Activated T-cell treated with anti-CD3 and anti-CD28 coated beads for 24 hours (primary cell): ENCODE measurements at regions not wholly inside any gene's neighbourhood (a gene's known extent, or its start where the extent isn't known, plus 50 kb on each side); places are given as distances from the start of the nearest gene placed in this dataset.
"Not testable (repeated sequence)": the region's sequence is repeated elsewhere in the genome, so short reads cannot be mapped to it uniquely, and the experiment has no call there.

Source experiments
- DNase-seq: peaks from one replicate; pipeline ENCODE4 v3.0.0-alpha.2; 2020; ENCODE audit warnings: low read depth

GRCh38 chr4:106524772-106525171 lies 156.2 kb upstream of the GIMD1 start:
- DNase-seq = not testable (repeated sequence)

GRCh38 chr4:106522839-106523238 lies 154.3 kb upstream of the GIMD1 start:
- DNase-seq = no peak

- DNase-seq = no peak
Observed at GRCh38 chr4:106512706-106513105, 144.1 kb upstream of the GIMD1 start.

- DNase-seq = no peak
Observed at GRCh38 chr4:106507440-106507839, 138.9 kb upstream of the GIMD1 start.

GRCh38 chr4:106503116-106504050 lies 134.8 kb upstream of the GIMD1 start:
- DNase-seq = no peak

- peak; percentile 8 for DNase-seq
Observed at GRCh38 chr4:106502106-106502699, 133.6 kb upstream of the GIMD1 start.

GRCh38 chr4:106497271-106497670 lies 128.7 kb upstream of the GIMD1 start:
- DNase-seq = no peak

- no peak for DNase-seq
Observed at GRCh38 chr4:106496061-106496460, 127.5 kb upstream of the GIMD1 start.

- no peak for DNase-seq
Observed at GRCh38 chr4:106495476-106495875, 126.9 kb upstream of the GIMD1 start.

- no peak for DNase-seq
Observed at GRCh38 chr4:106494066-106494465, 125.5 kb upstream of the GIMD1 start.

GRCh38 chr4:106493086-106493485 lies 124.5 kb upstream of the GIMD1 start:
- no peak for DNase-seq

- no peak for DNase-seq
Observed at GRCh38 chr4:106486533-106486932, 118.0 kb upstream of the GIMD1 start.

GRCh38 chr4:106481801-106482200 lies 113.2 kb upstream of the GIMD1 start:
- DNase-seq = no peak

GRCh38 chr4:106478152-106478551 lies 109.6 kb upstream of the GIMD1 start:
- no peak for DNase-seq

GRCh38 chr4:106476741-106477140 lies 108.2 kb upstream of the GIMD1 start:
- no peak for DNase-seq

- DNase-seq = no peak
Observed at GRCh38 chr4:106473515-106473914, 104.9 kb upstream of the GIMD1 start.

GRCh38 chr4:106471151-106471550 lies 102.6 kb upstream of the GIMD1 start:
- no peak for DNase-seq

- DNase-seq = no peak
Observed at GRCh38 chr4:106463622-106464021, 95.0 kb upstream of the GIMD1 start.

- no peak for DNase-seq
Observed at GRCh38 chr4:106454581-106454980, 86.0 kb upstream of the GIMD1 start.

GRCh38 chr4:106454021-106454420 lies 85.4 kb upstream of the GIMD1 start:
- no peak for DNase-seq

GRCh38 chr4:106451091-106451490 lies 82.5 kb upstream of the GIMD1 start:
- DNase-seq = no peak

GRCh38 chr4:106450249-106450648 lies 81.7 kb upstream of the GIMD1 start:
- DNase-seq = no peak

- DNase-seq = no peak
Observed at GRCh38 chr4:106444557-106444956, 76.0 kb upstream of the GIMD1 start.

GRCh38 chr4:106430797-106431196 lies 62.2 kb upstream of the GIMD1 start:
- DNase-seq = no peak
